B cell (primary cell): ENCODE measurements at regions not wholly inside any gene's neighbourhood (a gene's known extent, or its start where the extent isn't known, plus 50 kb on each side); places are given as distances from the start of the nearest gene placed in this dataset.

Source experiments
- ATAC-seq: fragments of 200-7000 bp; cut with Tn5 transposase; one replicate; pipeline ENCODE4 v1.10.0; 2021; ENCODE audit warnings: low read depth, mild to moderate bottlenecking, moderate number of reproducible peaks, moderate library complexity
- CTCF ChIA-PET: fragments of 350-600 bp; sonication (Branson Sonifier 250); formaldehyde crosslinking; loops from one replicate; lab custom pipeline; 2021; ENCODE audit warnings: antibody characterized with exemption, inconsistent platforms; lab: Charles Lee
- POLR2A ChIA-PET: fragments of 350-600 bp; sonication (Branson Sonifier 250); formaldehyde crosslinking; loops from one replicate; lab custom pipeline; 2021; ENCODE audit warnings: antibody characterized with exemption; lab: Charles Lee
- DNase-seq: peaks from one replicate; pipeline ENCODE4 v3.0.0; 2013
- H2AFZ ChIP-seq: 2 replicates; pipeline ENCODE4 v1.6.1; 2012; ENCODE audit warnings: mild to moderate bottlenecking, low read depth, low read length; ENCODE audit not compliant: insufficient read depth, poor library complexity, severe bottlenecking
- H3K27ac ChIP-seq, 2 donors: 1 replicate in 1 of 2; 2 replicates in 1 of 2; pipeline ENCODE4 v1.5.1; 2012 to 2013; ENCODE audit warnings: low read length in 2 of 2, mild to moderate bottlenecking in 2 of 2, moderate library complexity in 1 of 2
- H3K27me3 ChIP-seq, 4 experiments: fragments of 200-600 bp in 1 of 4; sonication (generic) in 1 of 4; replicated peaks in 1 of 4; 1 replicate in 2 of 4; 2 replicates in 2 of 4; pipeline versions ENCODE4 v1.6.1 to v1.7.0; 2013 to 2016; ENCODE audit warnings: low read length in 3 of 4, mild to moderate bottlenecking in 2 of 4, mixed read lengths in 1 of 4, moderate library complexity in 1 of 4; ENCODE audit not compliant: insufficient read depth in 4 of 4, control insufficient read depth in 3 of 4; ENCODE audit errors: control extremely low read depth in 1 of 4
- H3K36me3 ChIP-seq, 2 experiments: replicated peaks in 1 of 2; 1 replicate in 1 of 2; 2 replicates in 1 of 2; pipeline versions ENCODE4 v1.6.1 to v1.7.1; 2013; ENCODE audit warnings: low read length in 1 of 2; ENCODE audit not compliant: insufficient read depth in 2 of 2, control insufficient read depth in 1 of 2; ENCODE audit errors: control extremely low read depth in 1 of 2, extremely low read depth in 1 of 2
- H3K4me1 ChIP-seq, 2 donors: fragments of 200-600 bp in 1 of 2; sonication (generic) in 1 of 2; 1 replicate in 1 of 2; 2 replicates in 1 of 2; pipeline versions ENCODE4 v1.5.1 to v1.6.1; 2013 to 2017; ENCODE audit warnings: low read length in 2 of 2; ENCODE audit not compliant: control insufficient read depth in 2 of 2, insufficient read depth in 2 of 2
- H3K4me2 ChIP-seq: replicated peaks from 2 replicates; pipeline ENCODE3; 2012; ENCODE audit warnings: mild to moderate bottlenecking, low read depth, low read length; ENCODE audit not compliant: poor library complexity, severe bottlenecking
- H3K4me3 ChIP-seq, 5 experiments: fragments of 200-600 bp in 1 of 5; sonication (generic) in 1 of 5; 1 replicate in 3 of 5; 2 replicates in 2 of 5; pipeline versions ENCODE4 v1.5.1 to v1.7.0; 2011 to 2016; ENCODE audit warnings: low read length in 4 of 5, mild to moderate bottlenecking in 4 of 5, low read depth in 2 of 5, control low read depth in 1 of 5, moderate library complexity in 1 of 5; ENCODE audit not compliant: insufficient read depth in 1 of 5; ENCODE audit errors: control extremely low read depth in 1 of 5, extremely low read depth in 1 of 5
- H3K79me2 ChIP-seq: fragments of 200-600 bp; sonication (generic); one replicate; pipeline ENCODE4 v1.6.0; 2016; ENCODE audit warnings: low read length; ENCODE audit not compliant: control insufficient read depth, insufficient read depth
- H3K9ac ChIP-seq: fragments of 200-600 bp; sonication (generic); 2 replicates; pipeline ENCODE4 v1.6.1; 2017; ENCODE audit warnings: mild to moderate bottlenecking, low read length, moderate library complexity
- H3K9me3 ChIP-seq, 3 donors: one replicate each; pipeline versions ENCODE4 v1.6.1 to v1.7.1; 2013; ENCODE audit warnings: low read length in 2 of 3; ENCODE audit not compliant: control insufficient read depth in 2 of 3, insufficient read depth in 1 of 3; ENCODE audit errors: control extremely low read depth in 1 of 3
- H4K20me1 ChIP-seq: 2 replicates; pipeline ENCODE4 v1.6.0; 2012; ENCODE audit warnings: mild to moderate bottlenecking, low read length; ENCODE audit not compliant: insufficient read depth, control insufficient read depth, poor library complexity, severe bottlenecking
- H3K27ac Mint-ChIP-seq: one replicate; pipeline ENCODE4 v1.8.0; 2021; ENCODE audit warnings: mixed read lengths
- H3K27me3 Mint-ChIP-seq: one replicate; pipeline ENCODE4 v1.8.0; 2021; ENCODE audit warnings: mixed read lengths
- H3K4me1 Mint-ChIP-seq: one replicate; pipeline ENCODE4 v1.8.0; 2021; ENCODE audit warnings: mixed read lengths
- H3K4me3 Mint-ChIP-seq: one replicate; pipeline ENCODE4 v1.8.0; 2021; ENCODE audit warnings: mixed read lengths
- H3K9me3 Mint-ChIP-seq: one replicate; pipeline ENCODE4 v1.8.0; 2022; ENCODE audit warnings: mixed read lengths; ENCODE audit not compliant: insufficient read depth
- EZH2 ChIP-seq: IDR thresholded peaks from 2 replicates; pipeline ENCODE4 v1.6.1; 2012; ENCODE audit warnings: borderline replicate concordance, low read depth, mild to moderate bottlenecking, moderate library complexity, low read length; ENCODE audit not compliant: insufficient read depth, poor library complexity, severe bottlenecking
- WGBS: methylation state at CpG from one replicate; pipeline ENCODE4 v1.1.5; 2013; ENCODE audit warnings: missing lambda C conversion rate; ENCODE audit not compliant: insufficient coverage; 5-methylcytosine and 5-hydroxymethylcytosine counted together
- intact Hi-C: fragments of 100-400 bp; cut with micrococcal nuclease; formaldehyde crosslinking; loops from one replicate; pipeline ENCODE4 v1.10.0; 2022
- TF ChIP-seq, protein P1 (sequence below): fragments of 200-600 bp; IDR thresholded peaks from one replicate; pipeline ENCODE4 v1.8.0; 2022; ENCODE audit warnings: antibody characterized with exemption, mild to moderate bottlenecking

DNA sequence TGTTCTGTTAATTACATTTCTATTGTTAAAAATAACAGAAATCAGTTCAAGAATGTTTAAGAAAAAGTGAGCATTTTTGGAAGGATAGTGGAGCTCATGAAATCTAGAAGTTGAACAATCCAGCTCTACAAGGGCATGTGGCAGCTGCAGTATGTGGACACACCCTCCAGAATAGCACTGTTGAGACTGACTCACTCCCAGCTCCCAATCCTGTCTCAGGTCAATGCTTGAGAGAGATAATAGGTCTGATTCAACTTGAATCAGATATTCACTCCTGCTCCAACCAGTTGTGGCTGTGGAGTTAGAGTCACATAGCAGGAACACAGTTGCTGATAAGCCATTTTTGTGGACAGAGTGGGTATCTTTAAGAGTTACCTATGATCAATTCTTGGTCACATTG is 113.0 kb upstream of the NTF3 start:
- peaks cover 0 to 1% (median 0%) of the 10 kb centered on the region in 3 donors for H3K9me3 ChIP-seq
- no peak overlapping the region for H3K9ac ChIP-seq
- no peak for TF ChIP-seq EZH2
- TF ChIP-seq, protein P1, sequence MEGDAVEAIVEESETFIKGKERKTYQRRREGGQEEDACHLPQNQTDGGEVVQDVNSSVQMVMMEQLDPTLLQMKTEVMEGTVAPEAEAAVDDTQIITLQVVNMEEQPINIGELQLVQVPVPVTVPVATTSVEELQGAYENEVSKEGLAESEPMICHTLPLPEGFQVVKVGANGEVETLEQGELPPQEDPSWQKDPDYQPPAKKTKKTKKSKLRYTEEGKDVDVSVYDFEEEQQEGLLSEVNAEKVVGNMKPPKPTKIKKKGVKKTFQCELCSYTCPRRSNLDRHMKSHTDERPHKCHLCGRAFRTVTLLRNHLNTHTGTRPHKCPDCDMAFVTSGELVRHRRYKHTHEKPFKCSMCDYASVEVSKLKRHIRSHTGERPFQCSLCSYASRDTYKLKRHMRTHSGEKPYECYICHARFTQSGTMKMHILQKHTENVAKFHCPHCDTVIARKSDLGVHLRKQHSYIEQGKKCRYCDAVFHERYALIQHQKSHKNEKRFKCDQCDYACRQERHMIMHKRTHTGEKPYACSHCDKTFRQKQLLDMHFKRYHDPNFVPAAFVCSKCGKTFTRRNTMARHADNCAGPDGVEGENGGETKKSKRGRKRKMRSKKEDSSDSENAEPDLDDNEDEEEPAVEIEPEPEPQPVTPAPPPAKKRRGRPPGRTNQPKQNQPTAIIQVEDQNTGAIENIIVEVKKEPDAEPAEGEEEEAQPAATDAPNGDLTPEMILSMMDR: no peak
- ATAC-seq: no peak
- ChIA-PET CTCF (no interaction called here), POLR2A (no interaction called here)
- H3K4me3 ChIP-seq: no peak overlapping the region
- H3K27ac ChIP-seq: no peak overlapping the region
- Mint-ChIP-seq H3K4me1 (no peaks in the 10 kb centered on the region), H3K27ac (no peak overlapping the region), H3K9me3 (peaks cover 2% of the 10 kb centered on the region), H3K4me3 (no peak overlapping the region), H3K27me3 (peaks cover 18% of the 10 kb centered on the region)
- intact Hi-C loops: no loop called here
- H2AFZ ChIP-seq: no peak overlapping the region
- H3K4me2 ChIP-seq: no peak overlapping the region
- H3K4me1 ChIP-seq: no peaks in the 10 kb centered on the region
- DNase-seq: no peak
- H3K36me3 ChIP-seq: no peaks in the 10 kb centered on the region
- H4K20me1 ChIP-seq: no peaks in the 10 kb centered on the region
- peaks cover 0 to 3% (median 0%) of the 10 kb centered on the region in 4 experiments for H3K27me3 ChIP-seq
- no peaks in the 10 kb centered on the region for H3K79me2 ChIP-seq

DNA sequence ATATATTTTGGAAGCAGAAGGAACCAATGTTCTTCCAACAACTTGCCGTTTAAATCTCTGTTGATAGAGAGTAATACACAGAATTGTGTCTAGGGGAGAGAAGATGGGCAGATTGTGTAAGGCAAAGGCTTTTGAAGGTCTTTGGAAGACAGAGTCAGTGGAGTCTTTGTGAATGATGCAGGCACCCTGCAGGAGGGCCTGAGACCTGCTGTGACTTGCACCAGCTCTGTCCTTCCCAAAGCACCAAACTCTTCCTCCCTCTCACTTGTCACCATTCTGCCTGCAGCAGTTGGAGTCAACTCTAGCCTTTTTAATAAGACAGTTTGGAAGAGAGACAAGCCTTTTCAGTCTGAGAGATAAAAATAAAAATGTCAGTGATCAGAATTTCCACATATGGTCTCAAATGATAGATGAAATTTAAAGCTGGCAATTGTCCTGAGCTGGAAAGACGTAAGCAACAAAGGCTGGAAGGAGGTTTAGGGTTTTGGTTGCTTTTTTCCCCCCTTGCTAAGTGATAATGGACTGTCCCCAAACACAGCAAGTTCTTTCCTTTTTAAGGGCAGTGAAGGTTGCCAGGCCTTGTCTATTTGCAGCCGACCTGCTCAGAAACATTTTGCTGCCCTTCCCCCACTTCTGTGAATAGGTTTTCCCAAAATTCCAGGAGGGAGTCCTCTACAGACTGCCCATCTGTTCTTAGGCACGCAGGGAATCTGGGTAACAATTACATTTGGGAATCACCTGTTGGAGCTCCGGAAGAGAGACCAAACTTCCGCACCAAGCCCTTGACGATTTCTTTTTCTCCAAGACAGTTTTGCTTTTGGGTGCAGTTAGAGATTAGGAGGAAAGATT is 103.0 kb upstream of the NTF3 start:
- Histone ChIP-seq H3K9ac (no peak overlapping the region), H3K4me1 (no peaks in the 10 kb centered on the region), H2AFZ (no peak overlapping the region), H3K27ac (no peak overlapping the region), H3K36me3 (no peaks in the 10 kb centered on the region), H3K27me3 (no peaks in the 10 kb centered on the region), H3K4me3 (no peak overlapping the region), H4K20me1 (no peaks in the 10 kb centered on the region), H3K9me3 (peaks cover 0 to 2% (median 0%) of the 10 kb centered on the region in 3 donors), H3K79me2 (no peaks in the 10 kb centered on the region), H3K4me2 (no peak overlapping the region)
- CTCF ChIA-PET: no interaction called here
- no peak for ATAC-seq
- H3K27me3 Mint-ChIP-seq: peaks cover 4% of the 10 kb centered on the region
- no peak for TF ChIP-seq EZH2
- TF ChIP-seq, protein P1: no peak
- 91% methylated on average over 5 of the region's 7 CpGs for WGBS
- no peak overlapping the region for H3K27ac Mint-ChIP-seq
- intact Hi-C loops: no loop called here
- POLR2A ChIA-PET: no interaction called here
- no peak overlapping the region for H3K4me3 Mint-ChIP-seq
- DNase-seq: no peak
- H3K9me3 Mint-ChIP-seq: no peaks in the 10 kb centered on the region
- H3K4me1 Mint-ChIP-seq: no peaks in the 10 kb centered on the region
